ENCODE measurements at regions not wholly inside any gene's neighbourhood (a gene's known extent, or its start where the extent isn't known, plus 50 kb on each side); places are given as distances from the start of the nearest gene placed in this dataset.

DNA sequence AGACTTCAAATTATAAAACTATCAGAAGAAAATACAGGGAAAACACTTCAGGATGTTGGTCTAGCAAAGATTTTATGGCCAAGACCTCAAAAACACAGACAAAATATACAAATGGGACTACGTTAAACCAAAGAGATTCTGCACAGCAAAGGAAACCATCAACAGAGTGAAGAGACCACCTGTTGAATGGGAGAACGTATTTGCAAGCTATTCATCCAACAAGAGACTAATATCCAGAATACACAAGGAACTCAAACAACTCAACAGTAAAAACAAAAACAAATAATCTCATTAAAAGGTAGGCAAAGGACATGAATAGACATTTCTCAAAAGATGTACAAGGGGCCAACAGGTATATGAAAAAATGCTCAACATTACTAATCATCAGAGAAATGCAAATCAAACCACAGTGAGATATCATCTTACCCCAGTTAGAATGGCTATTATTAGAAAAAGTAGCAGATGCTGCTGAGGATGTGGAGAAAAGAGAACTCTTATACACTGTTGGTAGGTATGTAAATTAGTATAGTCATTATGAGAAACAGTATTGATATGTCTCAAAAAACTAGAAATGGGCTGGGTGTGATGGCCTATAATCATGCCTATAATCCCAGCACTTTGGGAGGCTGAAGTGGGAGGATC, 112.6 kb downstream of the LRIG2 start:
- H3K9ac ChIP-seq (ENCODE audit: low read length): no peak overlapping the region
- no peaks in the 10 kb centered on the region for H3K27me3 ChIP-seq (ENCODE audit: control insufficient read depth, insufficient read depth, low read length)
- H3K36me3 ChIP-seq (ENCODE audit: control insufficient read depth, insufficient read depth, low read length): no peaks in the 10 kb centered on the region
- H3K4me1 ChIP-seq (ENCODE audit: control insufficient read depth, insufficient read depth, low read length): no peaks in the 10 kb centered on the region
- no peaks in the 10 kb centered on the region for H3K9me3 ChIP-seq (ENCODE audit: control insufficient read depth, low read length)
- H3K4me3 ChIP-seq (ENCODE audit: low read length): no peak overlapping the region

DNA sequence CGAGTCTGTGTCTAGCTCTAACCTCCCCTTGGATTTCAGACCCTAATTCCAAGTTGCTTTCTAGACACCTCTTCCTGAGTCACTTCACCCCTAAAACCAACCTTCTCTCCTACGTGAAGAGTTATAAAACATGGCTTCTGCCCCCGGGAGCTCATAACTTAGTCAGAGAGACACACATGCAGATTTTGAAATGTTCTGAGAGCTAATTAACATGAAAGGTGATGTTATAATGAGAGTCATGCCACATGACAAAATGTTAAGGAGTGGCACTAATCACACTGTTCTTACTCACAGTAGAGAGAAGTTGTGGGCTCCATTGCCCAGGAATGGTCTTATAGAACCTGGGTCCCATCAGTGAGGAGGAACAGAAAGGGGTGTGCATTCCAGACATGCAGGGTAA, 117.1 kb downstream of the LRIG2 start:
- Histone ChIP-seq H3K9me3 (ENCODE audit: control insufficient read depth, low read length) (no peaks in the 10 kb centered on the region), H3K36me3 (ENCODE audit: control insufficient read depth, insufficient read depth, low read length) (no peaks in the 10 kb centered on the region), H3K4me1 (ENCODE audit: control insufficient read depth, insufficient read depth, low read length) (peaks cover 10% of the 10 kb centered on the region), H3K27me3 (ENCODE audit: control insufficient read depth, insufficient read depth, low read length) (no peaks in the 10 kb centered on the region), H3K4me3 (ENCODE audit: low read length) (no peak overlapping the region), H3K9ac (ENCODE audit: low read length) (no peak overlapping the region)

DNA sequence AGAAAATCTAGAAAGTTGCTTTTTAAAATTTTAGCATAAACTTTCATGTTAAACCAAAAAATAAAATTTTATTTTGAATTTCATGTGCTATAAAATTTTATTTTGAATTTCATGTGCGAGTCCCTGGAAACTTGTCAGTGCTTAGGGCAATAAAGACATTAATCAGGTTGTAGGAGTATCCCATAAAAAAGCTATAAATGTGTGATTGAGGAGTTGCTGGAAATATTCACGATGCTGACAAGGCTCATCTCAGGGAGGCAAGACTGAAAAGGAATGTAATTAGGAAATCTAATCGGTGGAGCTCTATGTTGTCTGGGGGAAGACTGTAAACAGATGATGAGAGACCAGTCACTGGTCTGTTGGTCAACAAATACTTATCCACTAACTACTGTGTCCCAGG, 117.9 kb downstream of the LRIG2 start:
- no peaks in the 10 kb centered on the region for H3K36me3 ChIP-seq (ENCODE audit: control insufficient read depth, insufficient read depth, low read length)
- H3K9ac ChIP-seq (ENCODE audit: low read length): no peak overlapping the region
- H3K27me3 ChIP-seq (ENCODE audit: control insufficient read depth, insufficient read depth, low read length): no peaks in the 10 kb centered on the region
- no peak overlapping the region for H3K4me3 ChIP-seq (ENCODE audit: low read length)
- no peaks in the 10 kb centered on the region for H3K9me3 ChIP-seq (ENCODE audit: control insufficient read depth, low read length)
- peaks cover 10% of the 10 kb centered on the region for H3K4me1 ChIP-seq (ENCODE audit: control insufficient read depth, insufficient read depth, low read length)

DNA sequence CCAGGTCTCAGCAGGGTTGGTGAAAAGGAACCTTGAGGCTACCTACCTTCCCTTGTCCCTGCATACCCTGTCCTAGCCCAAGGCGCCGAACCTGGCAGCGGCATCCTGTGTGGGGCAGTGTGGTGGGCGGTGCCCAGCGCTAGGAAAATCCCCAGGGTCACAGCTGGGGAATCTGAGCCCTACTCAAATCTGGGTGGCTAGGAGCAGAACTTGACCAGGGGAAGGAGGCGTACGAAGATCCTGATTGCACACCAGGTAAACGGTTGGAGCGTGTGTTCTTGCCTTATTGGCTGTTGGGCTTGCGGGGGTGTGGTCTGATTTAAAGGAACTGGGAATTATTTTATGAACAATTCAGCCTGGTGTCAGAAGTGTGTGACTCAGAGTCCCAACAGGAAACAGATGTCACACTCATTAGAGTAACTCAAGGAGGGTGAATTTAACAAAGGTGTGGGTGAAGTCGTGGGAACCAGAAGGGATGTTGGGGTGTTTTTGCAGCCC, 118.6 kb downstream of the LRIG2 start:
- H3K4me3 ChIP-seq (ENCODE audit: low read length): no peak overlapping the region
- no peaks in the 10 kb centered on the region for H3K9me3 ChIP-seq (ENCODE audit: control insufficient read depth, low read length)
- no peak overlapping the region for H3K9ac ChIP-seq (ENCODE audit: low read length)

DNA sequence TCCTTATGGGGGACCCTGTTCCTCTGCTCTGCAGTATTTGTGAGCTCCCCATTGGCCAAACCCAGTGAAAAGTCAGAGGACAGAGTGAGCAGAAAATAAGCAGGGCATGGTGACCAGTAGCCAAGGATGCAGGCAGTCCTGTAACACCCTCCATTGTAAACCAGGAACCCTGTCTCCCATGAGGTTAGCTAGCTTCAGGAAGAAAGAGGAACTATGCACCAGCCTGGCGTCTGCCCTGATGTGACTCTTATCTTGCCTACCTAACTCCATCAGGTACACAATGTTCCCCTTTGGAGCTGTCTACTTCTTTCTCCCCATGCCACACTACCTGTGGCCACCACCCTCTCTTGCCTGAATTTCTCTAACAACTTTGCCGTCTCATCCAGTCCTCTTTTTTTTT, 119.2 kb downstream of the LRIG2 start:
- H3K4me1 ChIP-seq (ENCODE audit: control insufficient read depth, insufficient read depth, low read length): peaks cover 10% of the 10 kb centered on the region
- H3K36me3 ChIP-seq (ENCODE audit: control insufficient read depth, insufficient read depth, low read length): no peaks in the 10 kb centered on the region
- no peaks in the 10 kb centered on the region for H3K27me3 ChIP-seq (ENCODE audit: control insufficient read depth, insufficient read depth, low read length)
- H3K9ac ChIP-seq (ENCODE audit: low read length): no peak overlapping the region
- no peaks in the 10 kb centered on the region for H3K9me3 ChIP-seq (ENCODE audit: control insufficient read depth, low read length)
- no peak overlapping the region for H3K4me3 ChIP-seq (ENCODE audit: low read length)

More for the DNA sequence above, 118.6 kb downstream of the LRIG2 start:
- no peaks in the 10 kb centered on the region for H3K36me3 ChIP-seq (ENCODE audit: control insufficient read depth, insufficient read depth, low read length)
- H3K27me3 ChIP-seq (ENCODE audit: control insufficient read depth, insufficient read depth, low read length): no peaks in the 10 kb centered on the region
- peaks cover 10% of the 10 kb centered on the region for H3K4me1 ChIP-seq (ENCODE audit: control insufficient read depth, insufficient read depth, low read length)

DNA sequence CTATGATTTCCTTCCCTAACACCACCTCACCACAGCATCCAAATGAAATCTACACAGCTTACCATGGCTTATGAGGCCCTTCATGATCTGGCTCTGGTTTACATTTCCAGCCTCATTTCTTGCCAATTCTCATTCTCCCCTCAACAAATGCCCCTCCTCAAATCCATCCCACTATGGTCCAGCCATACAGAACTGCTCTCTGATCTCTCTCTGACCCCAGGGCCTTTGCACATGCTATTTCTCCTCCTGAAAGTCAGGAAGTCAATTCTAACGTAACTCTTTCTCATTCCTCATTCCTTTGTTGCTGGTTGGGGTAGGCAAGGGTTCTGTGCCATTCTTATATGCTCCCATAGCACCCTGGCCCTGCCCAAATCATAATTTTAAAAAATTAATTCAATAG, 120.0 kb downstream of the LRIG2 start:
- H3K36me3 ChIP-seq (ENCODE audit: control insufficient read depth, insufficient read depth, low read length): no peaks in the 10 kb centered on the region
- H3K9ac ChIP-seq (ENCODE audit: low read length): no peak overlapping the region
- no peak overlapping the region for H3K4me3 ChIP-seq (ENCODE audit: low read length)
- H3K9me3 ChIP-seq (ENCODE audit: control insufficient read depth, low read length): no peaks in the 10 kb centered on the region
- H3K4me1 ChIP-seq (ENCODE audit: control insufficient read depth, insufficient read depth, low read length): peaks cover 10% of the 10 kb centered on the region
- H3K27me3 ChIP-seq (ENCODE audit: control insufficient read depth, insufficient read depth, low read length): no peaks in the 10 kb centered on the region

DNA sequence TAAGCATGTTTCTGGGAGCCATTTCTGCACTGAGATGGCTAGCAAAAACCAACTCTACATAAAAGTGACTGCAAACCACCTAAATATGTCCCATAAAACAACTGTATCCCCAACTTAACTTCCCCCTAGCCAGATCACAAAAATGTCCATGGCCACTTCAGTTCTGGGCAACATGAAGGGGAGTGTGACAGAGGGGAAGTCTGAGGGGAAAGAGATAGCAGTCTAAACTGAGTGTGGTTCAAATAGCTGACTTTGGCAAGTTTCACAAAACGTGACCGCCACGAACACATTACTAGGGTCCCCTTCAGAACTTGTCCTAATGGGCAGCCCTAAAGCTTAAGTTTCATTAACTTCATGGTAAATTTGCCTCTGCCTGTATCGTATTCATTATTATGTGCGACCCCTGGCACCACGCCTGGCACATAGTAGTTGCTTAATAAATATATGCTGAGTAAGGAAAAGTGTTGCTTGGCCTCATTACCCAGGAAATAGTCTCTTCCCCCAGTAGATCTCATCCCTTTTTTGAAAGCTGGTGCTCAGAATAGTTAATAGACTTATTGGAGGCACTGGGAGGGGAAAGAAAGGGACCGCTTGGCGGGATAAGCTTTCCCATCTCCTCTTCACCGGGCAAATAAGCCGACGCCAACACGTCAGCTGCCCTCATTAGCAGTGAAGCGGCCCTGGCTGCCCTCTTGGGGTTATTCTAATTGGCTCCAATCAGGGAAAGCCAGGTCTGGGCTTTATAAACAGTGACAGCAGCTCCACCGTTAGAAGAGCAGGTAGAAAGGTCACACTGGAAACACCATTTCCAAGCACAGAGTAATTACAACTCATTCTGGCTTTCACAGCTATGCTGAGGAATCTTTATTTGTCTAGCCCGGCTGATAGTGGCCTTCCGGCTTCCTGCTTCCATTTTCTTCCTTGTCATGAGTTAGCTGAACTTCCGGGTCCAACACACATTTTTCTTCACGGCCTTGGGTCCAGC, 122.1 kb downstream of the LRIG2 start:
- no peaks in the 10 kb centered on the region for H3K27me3 ChIP-seq (ENCODE audit: control insufficient read depth, insufficient read depth, low read length)
- peaks cover 17% of the 10 kb centered on the region for H3K4me1 ChIP-seq (ENCODE audit: control insufficient read depth, insufficient read depth, low read length)
- no peak overlapping the region for H3K9ac ChIP-seq (ENCODE audit: low read length)
- H3K4me3 ChIP-seq (ENCODE audit: low read length): no peak overlapping the region
- no peaks in the 10 kb centered on the region for H3K9me3 ChIP-seq (ENCODE audit: control insufficient read depth, low read length)
- H3K36me3 ChIP-seq (ENCODE audit: control insufficient read depth, insufficient read depth, low read length): no peaks in the 10 kb centered on the region

DNA sequence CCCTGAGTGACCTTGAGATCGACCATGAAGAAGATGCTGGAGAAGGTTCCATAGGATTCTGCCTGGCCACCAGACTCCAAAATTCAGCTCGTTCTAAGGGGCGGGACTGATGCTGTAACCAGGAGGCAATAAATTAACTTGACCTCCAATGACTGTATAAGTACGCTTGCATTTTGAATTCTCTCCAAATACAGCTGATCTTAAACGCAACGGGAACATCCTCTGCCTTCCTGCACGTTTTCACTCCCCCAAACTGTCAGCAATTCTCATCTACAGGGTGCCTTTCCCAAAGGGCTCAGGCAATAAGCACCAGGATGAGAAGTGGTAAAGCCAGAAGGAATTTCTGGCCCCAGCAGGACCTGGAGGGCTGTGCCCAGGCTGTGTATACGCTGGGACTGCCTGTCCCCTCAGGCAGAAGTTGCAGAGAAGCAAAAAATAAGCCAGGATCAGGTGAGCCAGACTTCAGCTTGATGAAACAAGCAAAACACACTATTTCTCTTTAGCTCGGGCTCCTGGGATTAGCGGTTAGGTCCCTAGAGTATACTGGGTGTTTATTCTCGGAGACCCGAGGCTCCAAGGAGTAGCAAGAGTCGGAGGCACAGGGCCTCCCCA, 124.8 kb downstream of the LRIG2 start:
- H3K27me3 ChIP-seq (ENCODE audit: control insufficient read depth, insufficient read depth, low read length): no peaks in the 10 kb centered on the region
- H3K9me3 ChIP-seq (ENCODE audit: control insufficient read depth, low read length): no peaks in the 10 kb centered on the region
- H3K4me1 ChIP-seq (ENCODE audit: control insufficient read depth, insufficient read depth, low read length): peaks cover 8% of the 10 kb centered on the region
- no peak overlapping the region for H3K4me3 ChIP-seq (ENCODE audit: low read length)
- H3K36me3 ChIP-seq (ENCODE audit: control insufficient read depth, insufficient read depth, low read length): no peaks in the 10 kb centered on the region
- no peak overlapping the region for H3K9ac ChIP-seq (ENCODE audit: low read length)

DNA sequence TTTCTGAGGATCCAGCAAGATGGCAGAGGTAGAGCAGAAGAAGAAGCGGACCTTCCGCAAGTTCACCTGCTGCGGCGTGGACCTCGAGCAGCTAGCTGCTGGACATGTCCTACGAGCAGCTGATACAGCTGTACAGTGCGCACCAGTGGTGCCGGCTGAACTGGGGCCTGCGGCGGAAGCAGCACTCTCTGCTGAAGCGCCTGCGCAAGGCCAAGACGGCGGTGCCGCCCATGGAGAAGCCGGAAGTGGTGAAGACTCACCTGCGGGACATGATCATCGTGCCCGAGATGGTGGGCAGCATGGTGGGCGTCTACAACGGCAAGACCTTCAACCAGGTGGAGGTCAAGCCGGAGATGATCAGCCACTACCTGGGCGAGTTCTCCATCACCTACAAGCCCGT, 125.8 kb downstream of the LRIG2 start:
- Histone ChIP-seq H3K27me3 (ENCODE audit: control insufficient read depth, insufficient read depth, low read length) (no peaks in the 10 kb centered on the region), H3K9me3 (ENCODE audit: control insufficient read depth, low read length) (no peaks in the 10 kb centered on the region)

DNA sequence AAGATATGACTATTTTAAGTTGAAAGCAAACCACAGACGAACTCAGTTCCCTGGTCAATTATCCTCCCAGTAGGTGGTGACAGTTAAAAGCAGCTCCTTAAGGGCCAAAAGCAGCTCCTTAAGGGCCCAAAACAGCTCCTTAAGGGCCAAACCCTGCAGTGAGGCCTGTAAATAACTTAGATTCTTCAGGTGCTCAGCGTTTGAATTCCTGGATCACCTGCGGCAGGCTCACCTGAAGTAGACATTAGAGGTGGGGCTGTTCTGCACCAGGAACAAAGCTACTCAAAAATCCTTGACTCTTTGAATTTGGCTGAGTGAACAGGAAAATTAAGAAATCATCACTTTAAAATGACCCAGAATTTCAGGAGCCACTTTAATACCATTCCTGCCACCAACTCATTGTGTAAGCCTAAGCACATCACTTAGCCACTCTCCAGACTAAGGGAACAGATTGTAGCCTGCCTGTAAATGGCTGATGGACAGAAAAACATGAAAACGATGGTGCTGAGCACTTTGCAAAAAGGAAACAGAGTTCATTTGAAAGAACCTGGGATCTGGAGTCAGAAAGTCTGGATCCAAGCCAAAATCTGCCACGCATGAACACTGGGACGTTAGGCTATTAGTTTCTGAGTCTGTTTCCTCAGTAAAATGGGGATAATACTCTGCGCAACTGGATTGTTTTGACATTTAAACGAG, 126.9 kb downstream of the LRIG2 start:
- H3K9ac ChIP-seq (ENCODE audit: low read length): peak overlapping the region; percentile 38
- peaks cover 8% of the 10 kb centered on the region for H3K4me1 ChIP-seq (ENCODE audit: control insufficient read depth, insufficient read depth, low read length)
- H3K9me3 ChIP-seq (ENCODE audit: control insufficient read depth, low read length): no peaks in the 10 kb centered on the region
- no peak overlapping the region for H3K4me3 ChIP-seq (ENCODE audit: low read length)
- H3K36me3 ChIP-seq (ENCODE audit: control insufficient read depth, insufficient read depth, low read length): no peaks in the 10 kb centered on the region
- no peaks in the 10 kb centered on the region for H3K27me3 ChIP-seq (ENCODE audit: control insufficient read depth, insufficient read depth, low read length)

More for the DNA sequence above, 125.8 kb downstream of the LRIG2 start:
- Histone ChIP-seq H3K9ac (ENCODE audit: low read length) (no peak overlapping the region), H3K4me3 (ENCODE audit: low read length) (no peak overlapping the region), H3K4me1 (ENCODE audit: control insufficient read depth, insufficient read depth, low read length) (peaks cover 8% of the 10 kb centered on the region), H3K36me3 (ENCODE audit: control insufficient read depth, insufficient read depth, low read length) (no peaks in the 10 kb centered on the region)

DNA sequence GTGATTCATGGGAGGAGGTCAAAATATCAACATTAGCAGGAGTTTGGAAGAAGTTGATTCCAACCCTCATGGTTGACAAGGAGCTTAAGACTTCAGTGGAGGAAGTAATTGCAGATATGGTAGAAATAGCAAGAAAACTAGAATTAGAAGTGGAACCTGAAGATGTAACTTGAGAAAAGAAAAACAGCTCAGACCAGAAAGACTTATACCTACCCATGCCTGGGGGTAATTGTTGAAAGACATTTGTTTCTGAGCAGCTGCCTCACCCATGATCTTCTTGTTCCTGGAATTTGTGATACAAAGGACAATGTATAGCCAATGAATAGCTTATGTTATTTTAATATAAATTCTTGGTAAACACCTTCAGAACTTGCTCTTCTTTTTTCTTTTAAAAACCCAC, 128.6 kb downstream of the LRIG2 start:
- Histone ChIP-seq H3K4me3 (ENCODE audit: low read length) (no peak overlapping the region), H3K9ac (ENCODE audit: low read length) (no peak overlapping the region), H3K9me3 (ENCODE audit: control insufficient read depth, low read length) (no peaks in the 10 kb centered on the region), H3K36me3 (ENCODE audit: control insufficient read depth, insufficient read depth, low read length) (no peaks in the 10 kb centered on the region), H3K4me1 (ENCODE audit: control insufficient read depth, insufficient read depth, low read length) (peaks cover 8% of the 10 kb centered on the region), H3K27me3 (ENCODE audit: control insufficient read depth, insufficient read depth, low read length) (no peaks in the 10 kb centered on the region)

Measured in mucosa of stomach (tissue), 1 donor.